ENCODE measurements at regions not wholly inside any gene's neighbourhood (a gene's known extent, or its start where the extent isn't known, plus 50 kb on each side); places are given as distances from the start of the nearest gene placed in this dataset.

- 85 to 93% (median 88%) methylated on average over 15 to 18 of the region's 18 CpGs for WGBS, 5 donors
- no peak overlapping the region for H3K4me3 ChIP-seq
Measured at GRCh38 chr5:15385553-15385952, 114.4 kb upstream of the FBXL7 start.

GRCh38 chr5:15385037-15385436 lies 114.9 kb upstream of the FBXL7 start:
- Histone ChIP-seq H3K4me1 (no peaks in the 10 kb centered on the region), H3K9me3 (no peaks in the 10 kb centered on the region), H3K27ac (no peak overlapping the region), H3K4me3 (no peak overlapping the region), H3K27me3 (peaks cover 0 to 3% (median 0%) of the 10 kb centered on the region in 3 donors), H3K36me3 (no peaks in the 10 kb centered on the region)
- DNase-seq: no peak
- WGBS, 5 donors: 74 to 92% (median 79%) methylated on average over 12 of the region's 12 CpGs
- intact Hi-C loops (cut with DNase I; ENCODE audit: low total_unique reads): loop anchor here (5.0 kb wide), 1 partner anchor 607 kb away; no protein-coding TSS in a partner anchor
- TF ChIP-seq CTCF (IDR thresholded peaks at IDR 0.05): no peak
- no peak for TF ChIP-seq EP300 (IDR thresholded peaks at IDR 0.05)
- TF ChIP-seq POLR2AphosphoS5 (IDR thresholded peaks at IDR 0.05): no peak
- TF ChIP-seq POLR2A (IDR thresholded peaks at IDR 0.05): no peak

More at GRCh38 chr5:15385553-15385952, 114.4 kb upstream of the FBXL7 start:
- no peaks in the 10 kb centered on the region for H3K36me3 ChIP-seq
- TF ChIP-seq EP300 (IDR thresholded peaks at IDR 0.05) (no peak), CTCF (IDR thresholded peaks at IDR 0.05) (no peak), POLR2A (IDR thresholded peaks at IDR 0.05) (no peak), POLR2AphosphoS5 (IDR thresholded peaks at IDR 0.05) (no peak)
- no peak for DNase-seq
- no peaks in the 10 kb centered on the region for H3K9me3 ChIP-seq
- peaks cover 0 to 3% (median 0%) of the 10 kb centered on the region in 3 donors for H3K27me3 ChIP-seq
- intact Hi-C loops (cut with DNase I; ENCODE audit: low total_unique reads): loop anchor here (5.0 kb wide), 1 partner anchor 607 kb away; no protein-coding TSS in a partner anchor
- H3K4me1 ChIP-seq: no peaks in the 10 kb centered on the region
- H3K27ac ChIP-seq: no peak overlapping the region

- WGBS, 5 donors: 81 to 90% (median 84%) methylated on average over 14 to 16 of the region's 16 CpGs
- intact Hi-C loops (cut with DNase I; ENCODE audit: low total_unique reads): no loop called here
- TF ChIP-seq EP300 (IDR thresholded peaks at IDR 0.05) (no peak), POLR2AphosphoS5 (IDR thresholded peaks at IDR 0.05) (no peak), POLR2A (IDR thresholded peaks at IDR 0.05) (no peak), CTCF (IDR thresholded peaks at IDR 0.05) (no peak)
Measured at GRCh38 chr5:15384581-15384980, 115.4 kb upstream of the FBXL7 start.

GRCh38 chr5:15384176-15384575 lies 115.8 kb upstream of the FBXL7 start:
- Histone ChIP-seq H3K36me3 (no peaks in the 10 kb centered on the region), H3K27me3 (peaks cover 0 to 3% (median 0%) of the 10 kb centered on the region in 3 donors), H3K27ac (no peak overlapping the region), H3K9me3 (no peaks in the 10 kb centered on the region), H3K4me1 (no peaks in the 10 kb centered on the region), H3K4me3 (no peak overlapping the region)
- intact Hi-C loops (cut with DNase I; ENCODE audit: low total_unique reads): no loop called here
- TF ChIP-seq POLR2AphosphoS5 (IDR thresholded peaks at IDR 0.05) (no peak), POLR2A (IDR thresholded peaks at IDR 0.05) (no peak), CTCF (IDR thresholded peaks at IDR 0.05) (no peak), EP300 (IDR thresholded peaks at IDR 0.05) (no peak)
- 70 to 85% (median 77%) methylated on average over 9 of the region's 9 CpGs for WGBS, 5 donors
- DNase-seq: no peak

More at GRCh38 chr5:15384581-15384980, 115.4 kb upstream of the FBXL7 start:
- H3K4me1 ChIP-seq: no peaks in the 10 kb centered on the region
- no peak overlapping the region for H3K27ac ChIP-seq
- H3K9me3 ChIP-seq: no peaks in the 10 kb centered on the region
- H3K27me3 ChIP-seq: peaks cover 0 to 3% (median 0%) of the 10 kb centered on the region in 3 donors
- no peak for DNase-seq
- no peaks in the 10 kb centered on the region for H3K36me3 ChIP-seq
- H3K4me3 ChIP-seq: no peak overlapping the region
